ENCODE measurements at regions not wholly inside any gene's neighbourhood (a gene's known extent, or its start where the extent isn't known, plus 50 kb on each side); places are given as distances from the start of the nearest gene placed in this dataset.
A peak's percentile ranks its signal among the peaks of the same experiment; 100 is the strongest.

DNA sequence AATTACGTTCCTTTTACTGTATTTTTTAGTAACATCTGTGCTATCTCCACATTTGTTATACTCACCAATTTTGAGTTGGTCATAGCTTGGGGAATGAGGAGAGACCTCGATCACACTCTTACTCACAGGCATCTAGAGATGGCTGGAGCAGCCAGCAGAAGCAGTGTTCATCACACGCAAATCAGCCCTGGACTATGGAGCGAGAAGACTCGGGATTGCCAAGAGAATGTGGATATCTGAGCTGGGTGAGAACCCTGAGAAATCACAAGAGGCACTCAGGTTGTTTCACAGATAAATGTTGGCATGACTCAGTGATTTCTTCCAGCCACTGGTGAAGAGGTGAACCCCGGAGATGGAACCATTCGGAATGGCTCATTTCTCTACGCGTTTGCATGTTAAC is 820.1 kb upstream of the IGFBP3 start:
- DNase-seq (ENCODE audit: low read depth in 2 of 2), result no peak
- TF ChIP-seq, protein P1, sequence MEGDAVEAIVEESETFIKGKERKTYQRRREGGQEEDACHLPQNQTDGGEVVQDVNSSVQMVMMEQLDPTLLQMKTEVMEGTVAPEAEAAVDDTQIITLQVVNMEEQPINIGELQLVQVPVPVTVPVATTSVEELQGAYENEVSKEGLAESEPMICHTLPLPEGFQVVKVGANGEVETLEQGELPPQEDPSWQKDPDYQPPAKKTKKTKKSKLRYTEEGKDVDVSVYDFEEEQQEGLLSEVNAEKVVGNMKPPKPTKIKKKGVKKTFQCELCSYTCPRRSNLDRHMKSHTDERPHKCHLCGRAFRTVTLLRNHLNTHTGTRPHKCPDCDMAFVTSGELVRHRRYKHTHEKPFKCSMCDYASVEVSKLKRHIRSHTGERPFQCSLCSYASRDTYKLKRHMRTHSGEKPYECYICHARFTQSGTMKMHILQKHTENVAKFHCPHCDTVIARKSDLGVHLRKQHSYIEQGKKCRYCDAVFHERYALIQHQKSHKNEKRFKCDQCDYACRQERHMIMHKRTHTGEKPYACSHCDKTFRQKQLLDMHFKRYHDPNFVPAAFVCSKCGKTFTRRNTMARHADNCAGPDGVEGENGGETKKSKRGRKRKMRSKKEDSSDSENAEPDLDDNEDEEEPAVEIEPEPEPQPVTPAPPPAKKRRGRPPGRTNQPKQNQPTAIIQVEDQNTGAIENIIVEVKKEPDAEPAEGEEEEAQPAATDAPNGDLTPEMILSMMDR (IDR thresholded peaks at IDR 0.05; ENCODE audit: low read depth, low read length), result no peak
- no peak overlapping the region for H3K4me3 ChIP-seq (replicated peaks in 1 of 2; ENCODE audit: low read depth in 2 of 2, low read length in 2 of 2)

DNA sequence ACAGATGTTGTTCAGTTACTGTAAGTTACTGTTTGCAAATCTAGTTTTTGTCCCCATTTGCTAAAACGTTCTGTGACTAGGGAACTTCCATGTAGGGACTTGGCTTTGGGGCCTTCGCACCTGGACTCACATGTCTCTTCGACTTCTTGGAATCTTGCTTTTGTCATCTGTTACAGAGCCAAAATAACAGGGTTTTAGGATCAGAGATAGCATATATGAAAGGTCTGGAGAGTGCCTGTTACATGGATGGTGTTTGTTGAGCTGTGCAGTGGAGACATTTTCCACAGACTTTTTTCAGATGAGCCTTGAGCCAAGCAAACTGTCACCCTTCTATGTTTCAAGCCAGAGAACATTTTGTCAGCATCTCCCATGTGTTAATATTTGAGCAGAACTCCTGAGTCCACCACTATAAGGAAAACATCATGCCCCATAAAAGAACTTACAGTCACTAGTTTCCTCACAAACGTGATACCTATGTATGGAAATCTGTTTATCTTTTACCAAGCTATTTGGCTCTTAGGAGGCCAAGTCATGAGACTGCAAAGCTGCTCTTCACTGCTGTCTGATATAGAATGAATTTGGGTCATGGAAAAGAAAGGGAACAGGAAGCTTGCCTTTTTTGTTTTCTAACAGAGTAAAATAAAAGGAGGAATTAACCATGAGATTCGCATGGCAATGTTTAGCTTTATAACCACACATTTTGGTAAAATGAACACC is 818.6 kb upstream of the IGFBP3 start:
- no peak for DNase-seq (ENCODE audit: low read depth in 2 of 2)
- H3K4me3 ChIP-seq (replicated peaks in 1 of 2; ENCODE audit: low read depth in 2 of 2, low read length in 2 of 2), result no peak overlapping the region
- TF ChIP-seq, protein P1 (IDR thresholded peaks at IDR 0.05; ENCODE audit: low read depth, low read length), result no peak

DNA sequence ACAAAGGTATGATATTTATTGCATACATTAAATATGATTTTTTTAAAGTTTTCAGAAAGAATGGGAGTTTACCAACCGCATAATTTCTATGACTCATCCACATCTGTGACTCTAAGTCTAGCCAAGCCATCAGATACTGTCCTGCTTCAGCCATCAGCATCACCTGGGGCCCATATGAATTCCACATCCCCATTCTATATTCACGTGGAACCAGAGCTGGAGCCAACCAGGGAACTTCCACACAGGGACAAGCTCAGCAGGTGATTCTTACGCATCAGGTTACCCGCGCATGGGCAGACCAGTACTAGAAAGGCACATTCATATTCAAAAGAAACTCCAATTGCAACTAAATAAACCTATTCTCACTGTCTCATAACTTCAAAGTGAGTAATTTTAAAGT is 817.7 kb upstream of the IGFBP3 start:
- no peak overlapping the region for H3K4me3 ChIP-seq (replicated peaks in 1 of 2; ENCODE audit: low read depth in 2 of 2, low read length in 2 of 2)
- peak in 1 of 2 donors; percentile 17 for DNase-seq (ENCODE audit: low read depth in 2 of 2)
- TF ChIP-seq, protein P1 (IDR thresholded peaks at IDR 0.05; ENCODE audit: low read depth, low read length), result no peak

DNA sequence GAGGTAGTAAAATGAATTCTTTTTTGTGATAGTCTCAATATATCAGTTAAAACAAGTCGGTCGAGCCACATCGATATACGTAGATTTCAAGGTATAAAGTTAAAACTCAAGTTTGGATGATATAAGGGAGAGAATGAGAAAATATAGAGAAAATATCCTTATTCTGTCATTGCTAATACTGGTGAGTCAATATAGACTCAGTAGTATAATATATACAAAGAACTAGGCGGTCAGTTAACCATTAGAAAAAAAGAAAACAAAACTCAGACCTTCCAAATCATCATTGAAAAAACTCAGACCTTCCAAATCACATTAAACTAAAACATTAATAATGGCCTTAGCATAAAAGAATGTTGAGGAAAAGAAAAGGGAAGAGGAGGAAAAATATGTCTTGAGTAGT is 817.1 kb upstream of the IGFBP3 start:
- no peak overlapping the region for H3K4me3 ChIP-seq (replicated peaks in 1 of 2; ENCODE audit: low read depth in 2 of 2, low read length in 2 of 2)
- TF ChIP-seq, protein P1 (IDR thresholded peaks at IDR 0.05; ENCODE audit: low read depth, low read length), result no peak
- DNase-seq (ENCODE audit: low read depth in 2 of 2), result no peak

DNA sequence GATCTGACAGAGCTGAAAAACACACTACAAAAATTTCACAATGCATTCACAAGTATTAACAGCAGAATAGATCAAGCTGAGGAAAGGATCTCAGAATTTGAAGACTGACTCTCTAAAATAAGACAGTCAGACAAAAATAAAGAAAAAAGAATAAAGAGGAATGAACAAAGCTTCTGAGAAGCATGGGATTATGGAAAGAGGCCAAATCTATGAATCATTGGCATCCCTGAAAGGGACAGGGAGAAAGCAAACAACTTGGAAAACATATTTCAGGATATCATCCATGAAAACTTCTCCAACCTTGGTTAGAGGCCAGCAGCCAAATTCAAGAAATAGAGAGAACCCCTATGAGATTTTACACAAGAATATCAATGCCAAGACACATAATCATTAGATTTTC is 804.8 kb upstream of the IGFBP3 start:
- H3K4me3 ChIP-seq (replicated peaks in 1 of 2; ENCODE audit: low read depth in 2 of 2, low read length in 2 of 2), result no peak overlapping the region
- TF ChIP-seq, protein P1 (IDR thresholded peaks at IDR 0.05; ENCODE audit: low read depth, low read length), result no peak
- DNase-seq (ENCODE audit: low read depth in 2 of 2), result peak; percentile 54 to 55

DNA sequence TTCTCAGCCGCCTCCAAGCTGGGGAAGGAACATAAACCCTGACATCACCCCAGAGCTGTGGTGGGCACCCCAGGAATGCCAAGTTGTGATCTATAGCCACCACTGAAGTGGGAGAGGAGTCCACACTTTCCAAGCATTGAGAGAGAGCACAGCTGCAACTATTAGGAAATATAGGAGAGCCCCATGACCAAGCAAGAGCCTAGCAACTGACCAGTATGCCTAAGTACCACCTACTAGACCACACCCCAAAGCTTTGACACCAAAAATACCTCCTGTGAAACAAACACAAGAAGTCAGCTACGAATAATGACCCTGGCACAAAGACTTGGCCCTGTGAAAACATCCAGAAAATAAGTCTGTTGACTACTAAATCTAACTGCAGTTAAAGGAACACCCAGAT is 804.1 kb upstream of the IGFBP3 start:
- H3K4me3 ChIP-seq (replicated peaks in 1 of 2; ENCODE audit: low read depth in 2 of 2, low read length in 2 of 2), result no peak overlapping the region
- TF ChIP-seq, protein P1 (IDR thresholded peaks at IDR 0.05; ENCODE audit: low read depth, low read length), result no peak
- peak in 1 of 2 donors; percentile 53 for DNase-seq (ENCODE audit: low read depth in 2 of 2)

DNA sequence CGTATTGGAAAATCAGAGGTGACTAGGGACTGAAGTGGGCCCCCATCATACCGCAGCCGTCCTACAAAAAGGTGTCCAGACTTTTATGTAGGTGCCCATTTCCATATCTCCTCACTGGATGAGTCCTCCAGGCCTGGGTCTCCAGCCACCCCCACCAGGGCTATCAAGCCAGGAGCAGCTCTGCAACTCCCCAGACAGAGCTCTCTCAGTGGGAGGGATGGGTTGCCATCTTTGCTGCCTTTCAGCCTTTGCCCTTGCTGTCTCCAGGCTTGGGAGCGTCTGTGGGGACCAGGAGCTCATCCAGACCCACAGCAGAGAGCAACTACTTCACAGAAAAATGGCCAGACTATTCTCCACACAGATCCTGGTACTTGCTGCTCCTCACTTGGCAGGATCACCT is 802.7 kb upstream of the IGFBP3 start:
- TF ChIP-seq, protein P1 (IDR thresholded peaks at IDR 0.05; ENCODE audit: low read depth, low read length), result no peak
- DNase-seq (ENCODE audit: low read depth in 2 of 2), result no peak
- no peak overlapping the region for H3K4me3 ChIP-seq (replicated peaks in 1 of 2; ENCODE audit: low read depth in 2 of 2, low read length in 2 of 2)
